ENCODE measurements at regions not wholly inside any gene's neighbourhood (a gene's known extent, or its start where the extent isn't known, plus 50 kb on each side); places are given as distances from the start of the nearest gene placed in this dataset.

- ATAC-seq = no peak
- Histone ChIP-seq H3K9me3 (peaks cover 3% of the 10 kb centered on the region), H3K27me3 (ENCODE audit: insufficient read depth in 3 of 3, low read length in 2 of 3) (no peaks in the 10 kb centered on the region), H3K27ac (no peak overlapping the region), H3K4me3 (no peak overlapping the region), H3K36me3 (ENCODE audit: insufficient read depth in 1 of 2, low read depth in 1 of 2) (no peaks in the 10 kb centered on the region), H3K4me1 (no peaks in the 10 kb centered on the region)
- intact Hi-C loops (cut with DNase I) = no loop called here
- no peak for DNase-seq
- 80 to 93% (median 89%) methylated on average over 1 of the region's 1 CpG for WGBS, 3 donors
- no peak for TF ChIP-seq CTCF (IDR thresholded peaks at IDR 0.05)
Observed at GRCh38 chr1:191256917-191257316, 779.3 kb upstream of the BRINP3 start.

GRCh38 chr1:191260056-191260455, 782.4 kb upstream of the BRINP3 start:
- ATAC-seq (no peak), DNase-seq (no peak)
- WGBS, 3 donors = 29 to 61% (median 39%) methylated on average over 1 of the region's 1 CpG
- H3K4me1 ChIP-seq = no peaks in the 10 kb centered on the region
- H3K4me3 ChIP-seq = no peak overlapping the region
- H3K36me3 ChIP-seq (ENCODE audit: insufficient read depth in 1 of 2, low read depth in 1 of 2) = no peaks in the 10 kb centered on the region
- H3K27ac ChIP-seq = no peak overlapping the region
- no peaks in the 10 kb centered on the region for H3K27me3 ChIP-seq (ENCODE audit: insufficient read depth in 3 of 3, low read length in 2 of 3)
- H3K9me3 ChIP-seq = no peaks in the 10 kb centered on the region
- intact Hi-C loops (cut with DNase I) = no loop called here
- TF ChIP-seq CTCF (IDR thresholded peaks at IDR 0.05) = no peak

DNA sequence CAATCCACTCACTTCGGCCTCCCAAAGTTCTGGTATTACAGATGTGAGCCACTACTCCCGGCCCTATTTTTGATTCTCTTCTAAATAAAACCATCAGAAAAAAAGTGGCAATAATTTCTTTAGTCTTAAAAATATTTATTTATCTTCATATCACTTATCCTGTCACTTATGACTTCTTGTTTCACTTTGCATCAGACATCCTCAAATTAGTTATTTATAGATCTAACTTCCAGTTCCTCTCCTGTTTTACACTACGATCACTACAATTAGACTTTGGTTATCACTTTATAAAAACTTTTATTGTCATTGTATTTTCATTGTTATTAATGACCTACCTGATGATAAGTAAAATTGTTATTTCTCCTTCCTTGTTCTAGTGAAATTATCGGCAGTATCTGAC, 783.4 kb upstream of the BRINP3 start:
- Histone ChIP-seq H3K27me3 (ENCODE audit: insufficient read depth in 3 of 3, low read length in 2 of 3) (no peaks in the 10 kb centered on the region), H3K4me1 (no peaks in the 10 kb centered on the region), H3K27ac (no peak overlapping the region), H3K9me3 (no peaks in the 10 kb centered on the region), H3K4me3 (no peak overlapping the region), H3K36me3 (ENCODE audit: insufficient read depth in 1 of 2, low read depth in 1 of 2) (no peaks in the 10 kb centered on the region)
- ATAC-seq = no peak
- no peak for TF ChIP-seq CTCF (IDR thresholded peaks at IDR 0.05)
- intact Hi-C loops (cut with DNase I) = no loop called here
- no peak for DNase-seq
- WGBS, 3 donors = 80 to 88% (median 87%) methylated on average over 4 of the region's 4 CpGs

GRCh38 chr1:191279266-191279800, 801.7 kb upstream of the BRINP3 start:
- H3K4me3 ChIP-seq = no peak overlapping the region
- no peaks in the 10 kb centered on the region for H3K4me1 ChIP-seq
- WGBS, 3 donors = 94 to 97% (median 95%) methylated on average over 2 of the region's 2 CpGs
- peaks cover 2% of the 10 kb centered on the region for H3K9me3 ChIP-seq
- no peak for ATAC-seq
- no peaks in the 10 kb centered on the region for H3K36me3 ChIP-seq (ENCODE audit: insufficient read depth in 1 of 2, low read depth in 1 of 2)
- H3K27me3 ChIP-seq (ENCODE audit: insufficient read depth in 3 of 3, low read length in 2 of 3) = no peaks in the 10 kb centered on the region
- TF ChIP-seq CTCF (IDR thresholded peaks at IDR 0.05) = no peak
- DNase-seq = no peak
- intact Hi-C loops (cut with DNase I) = no loop called here
- no peak overlapping the region for H3K27ac ChIP-seq

GRCh38 chr1:191284175-191284574, 806.5 kb upstream of the BRINP3 start:
- DNase-seq (no peak), ATAC-seq (no peak)
- Histone ChIP-seq H3K4me1 (no peaks in the 10 kb centered on the region), H3K27me3 (ENCODE audit: insufficient read depth in 3 of 3, low read length in 2 of 3) (no peaks in the 10 kb centered on the region), H3K9me3 (no peaks in the 10 kb centered on the region), H3K27ac (no peak overlapping the region), H3K36me3 (ENCODE audit: insufficient read depth in 1 of 2, low read depth in 1 of 2) (no peaks in the 10 kb centered on the region), H3K4me3 (no peak overlapping the region)
- intact Hi-C loops (cut with DNase I) = no loop called here
- no peak for TF ChIP-seq CTCF (IDR thresholded peaks at IDR 0.05)

All from psoas muscle (tissue), 7 donors.